ENCODE measurements at regions not wholly inside any gene's neighbourhood (a gene's known extent, or its start where the extent isn't known, plus 50 kb on each side); places are given as distances from the start of the nearest gene placed in this dataset.

DNA sequence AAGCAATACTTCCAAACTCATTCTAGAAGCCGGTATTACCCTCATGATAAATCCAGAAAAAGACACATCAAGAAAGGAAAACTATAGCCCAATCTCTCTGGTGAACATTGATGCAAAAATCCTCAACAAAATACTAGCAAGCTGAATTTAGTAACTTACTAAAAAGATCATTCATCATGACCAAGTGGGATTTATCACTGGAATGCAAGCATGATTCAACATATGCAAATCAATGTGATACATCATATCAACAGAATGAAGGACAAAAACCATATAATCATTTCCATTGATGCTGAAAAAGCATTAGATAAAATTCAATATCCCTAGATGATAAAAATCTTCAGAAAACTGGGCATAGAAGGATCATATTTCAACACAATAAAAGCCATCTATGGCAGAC lies 402.9 kb downstream of the TGFB2 start:
- H3K36me3 Mint-ChIP-seq (ENCODE audit: low read depth): no peaks in the 10 kb centered on the region
- no peaks in the 10 kb centered on the region for H3K27me3 Mint-ChIP-seq
- H3K4me1 Mint-ChIP-seq: no peaks in the 10 kb centered on the region
- no peak overlapping the region for H3K4me3 Mint-ChIP-seq
- POLR2A ChIA-PET: no interaction called here
- CTCF ChIA-PET: no interaction called here
- peaks cover 3% of the 10 kb centered on the region for H3K9me3 Mint-ChIP-seq
- no peak overlapping the region for H3K27ac Mint-ChIP-seq
- no peak for DNase-seq

DNA sequence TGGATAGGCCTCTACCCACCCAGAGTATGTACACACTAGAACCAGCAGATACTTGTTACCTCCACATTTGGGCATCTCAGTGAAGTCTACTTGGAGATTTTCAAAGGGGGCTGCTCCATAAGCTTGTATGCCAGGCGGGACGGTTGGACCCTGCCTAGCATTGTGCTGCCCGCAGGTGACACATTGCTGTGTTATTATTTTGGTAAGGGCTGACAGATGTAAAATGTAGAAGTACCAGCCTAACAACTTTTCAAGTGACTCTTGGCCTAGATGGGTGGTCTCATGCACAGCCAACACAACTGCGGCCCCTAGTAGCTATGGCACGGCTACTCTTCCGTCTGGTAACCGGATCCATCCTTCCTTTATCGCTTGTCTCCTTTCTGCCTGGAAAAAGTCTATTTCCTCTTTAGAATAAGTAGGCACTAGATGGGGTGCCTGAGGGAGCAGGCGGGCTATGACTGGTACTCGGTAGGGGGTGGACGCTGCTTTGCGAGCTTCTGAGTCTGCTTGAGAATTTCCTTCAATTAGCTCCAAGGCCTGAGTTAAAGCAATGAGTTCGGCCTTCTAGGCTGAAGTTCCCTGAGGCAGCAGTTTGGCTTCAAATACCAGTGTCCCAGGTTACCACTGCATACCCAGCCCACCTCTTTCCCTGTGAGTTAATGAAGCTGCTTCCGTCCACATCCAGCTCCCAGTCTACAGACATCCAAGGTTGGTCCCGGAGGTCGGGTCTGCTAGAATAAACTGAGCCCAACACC lies 405.3 kb downstream of the TGFB2 start:
- DNase-seq: no peak
- H3K27me3 Mint-ChIP-seq: no peaks in the 10 kb centered on the region
- no peak overlapping the region for H3K27ac Mint-ChIP-seq

DNA sequence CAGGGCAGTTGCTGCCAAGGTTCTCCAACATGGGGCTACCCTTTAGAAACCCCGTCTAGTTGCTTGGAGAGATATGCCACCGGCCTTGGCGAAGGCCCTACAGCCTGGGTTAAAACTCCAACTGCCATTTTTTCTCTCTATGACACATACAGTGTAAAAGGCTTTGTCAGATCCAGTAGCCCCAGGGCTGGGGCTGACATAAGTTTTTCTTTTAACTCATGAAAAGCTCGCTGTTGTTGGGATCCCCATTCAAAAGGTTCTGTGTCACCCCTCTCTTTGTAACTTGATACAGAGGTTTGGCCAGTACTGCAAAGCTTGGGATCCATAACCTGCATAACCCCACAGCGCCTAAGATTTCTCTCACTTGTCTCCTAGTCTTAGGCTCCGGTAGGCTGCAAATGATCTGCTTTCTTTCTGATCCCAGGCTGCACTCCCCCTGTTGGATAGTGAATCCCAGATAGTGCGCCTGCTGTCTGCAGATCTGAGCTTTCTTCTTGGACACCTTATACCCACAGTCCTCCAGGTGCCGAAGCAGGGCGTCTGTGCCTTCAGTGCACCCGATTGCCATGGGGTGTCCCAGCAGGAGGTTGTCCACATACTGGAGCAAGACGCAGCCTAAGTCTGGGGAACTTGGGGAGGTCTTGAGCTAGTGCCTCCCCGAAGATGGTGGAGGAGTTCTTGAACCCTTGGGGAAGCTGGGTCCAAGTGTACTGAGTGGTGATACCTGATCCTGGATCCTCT lies 406.2 kb downstream of the TGFB2 start:
- Mint-ChIP-seq H3K9me3 (peaks cover 3% of the 10 kb centered on the region), H3K4me1 (no peaks in the 10 kb centered on the region), H3K27ac (no peak overlapping the region), H3K4me3 (no peak overlapping the region), H3K36me3 (ENCODE audit: low read depth) (no peaks in the 10 kb centered on the region), H3K27me3 (no peaks in the 10 kb centered on the region)
- DNase-seq: no peak
- ChIA-PET POLR2A (no interaction called here), CTCF (no interaction called here)

More for the DNA sequence above, 405.3 kb downstream of the TGFB2 start:
- H3K36me3 Mint-ChIP-seq (ENCODE audit: low read depth): no peaks in the 10 kb centered on the region
- POLR2A ChIA-PET: no interaction called here
- H3K4me3 Mint-ChIP-seq: no peak overlapping the region
- H3K4me1 Mint-ChIP-seq: no peaks in the 10 kb centered on the region
- peaks cover 3% of the 10 kb centered on the region for H3K9me3 Mint-ChIP-seq
- CTCF ChIA-PET: no interaction called here

DNA sequence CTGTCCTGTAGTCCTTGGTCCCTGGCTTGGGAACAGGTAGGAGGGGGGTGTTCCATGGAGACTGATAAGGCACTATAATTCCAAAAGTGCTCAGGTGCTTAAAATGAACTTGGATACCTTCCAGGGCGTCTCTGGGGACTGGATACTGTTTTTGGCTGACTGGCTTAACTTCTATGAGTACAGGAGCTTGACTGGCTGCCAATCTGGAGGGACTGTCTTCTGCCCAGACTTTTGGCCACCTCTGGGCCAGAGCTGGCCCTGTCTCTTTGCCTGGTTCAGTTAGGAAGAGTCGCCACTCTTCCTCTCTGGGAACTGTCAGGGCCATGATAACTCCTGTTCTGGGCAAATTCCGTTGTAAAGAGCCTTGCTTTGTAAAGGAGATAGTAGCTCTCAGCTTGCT lies 407.0 kb downstream of the TGFB2 start:
- Mint-ChIP-seq H3K9me3 (peaks cover 3% of the 10 kb centered on the region), H3K36me3 (ENCODE audit: low read depth) (no peaks in the 10 kb centered on the region)
- CTCF ChIA-PET: no interaction called here

DNA sequence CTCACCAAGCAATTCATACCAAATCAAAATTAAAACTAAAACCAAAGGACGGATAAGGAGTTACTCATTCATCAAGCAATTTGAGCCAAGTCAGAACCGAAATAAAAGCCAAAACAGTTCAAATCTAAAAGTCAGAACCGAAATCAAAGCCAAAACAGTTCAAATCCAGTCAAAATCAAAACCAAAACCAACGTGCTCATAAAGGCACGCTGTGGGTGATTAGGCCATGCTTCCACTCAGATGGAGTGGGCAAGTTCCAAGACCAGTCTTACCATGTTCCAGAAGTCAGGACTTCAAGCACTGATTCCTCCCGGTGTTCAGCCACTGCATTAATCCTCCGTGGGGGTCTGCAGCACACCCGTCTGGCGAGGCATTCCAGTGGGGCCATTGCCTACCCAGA lies 409.3 kb downstream of the TGFB2 start:
- Mint-ChIP-seq H3K27me3 (no peaks in the 10 kb centered on the region), H3K4me1 (no peaks in the 10 kb centered on the region), H3K9me3 (no peaks in the 10 kb centered on the region), H3K27ac (no peak overlapping the region), H3K36me3 (ENCODE audit: low read depth) (no peaks in the 10 kb centered on the region), H3K4me3 (no peak overlapping the region)
- CTCF ChIA-PET: no interaction called here
- DNase-seq: no peak
- POLR2A ChIA-PET: no interaction called here

More for the DNA sequence above, 407.0 kb downstream of the TGFB2 start:
- no peak for DNase-seq
- H3K4me3 Mint-ChIP-seq: no peak overlapping the region
- H3K4me1 Mint-ChIP-seq: no peaks in the 10 kb centered on the region
- H3K27ac Mint-ChIP-seq: no peak overlapping the region
- POLR2A ChIA-PET: no interaction called here
- H3K27me3 Mint-ChIP-seq: no peaks in the 10 kb centered on the region

DNA sequence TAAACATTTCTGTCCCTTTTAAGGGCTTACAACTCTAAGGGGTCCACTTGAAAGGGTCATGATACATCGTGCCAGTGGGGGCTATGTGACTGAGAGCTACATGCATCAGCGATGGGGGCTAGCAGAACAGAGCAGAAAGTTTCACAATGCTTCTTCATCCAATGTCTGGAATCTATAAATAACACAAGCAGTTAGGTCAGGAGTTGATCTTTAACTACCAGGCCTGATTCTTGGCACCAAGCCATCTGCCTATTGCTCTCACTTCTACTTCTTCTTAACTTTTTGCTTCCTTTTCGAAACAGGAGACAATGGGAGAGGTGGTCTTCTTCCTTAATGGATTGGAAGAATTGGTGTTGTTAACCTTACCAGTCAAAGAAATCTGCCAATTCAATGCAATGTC lies 410.0 kb downstream of the TGFB2 start:
- H3K4me1 Mint-ChIP-seq: no peaks in the 10 kb centered on the region

DNA sequence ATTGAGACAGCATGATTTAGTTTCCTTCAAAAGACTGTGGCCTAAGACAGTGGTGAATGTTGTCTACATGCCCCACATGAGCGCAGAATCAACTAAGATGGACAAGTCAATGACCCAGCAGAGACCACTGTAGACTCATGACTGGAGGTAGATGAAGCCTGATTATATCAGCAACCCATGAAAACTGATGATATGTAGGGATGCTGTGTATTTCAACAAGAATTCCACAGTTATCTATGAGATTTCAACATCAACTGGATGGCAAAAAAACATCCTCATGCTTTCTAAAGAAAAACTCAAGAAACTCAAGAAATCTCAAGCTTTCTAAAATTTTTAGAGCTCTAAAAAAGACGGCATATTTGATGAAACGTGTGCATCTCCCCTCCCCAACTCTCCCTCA lies 413.9 kb upstream of the LYPLAL1 start:
- DNase-seq: no peak
- Mint-ChIP-seq H3K27ac (no peak overlapping the region), H3K9me3 (no peaks in the 10 kb centered on the region), H3K4me3 (no peak overlapping the region), H3K27me3 (no peaks in the 10 kb centered on the region), H3K36me3 (ENCODE audit: low read depth) (no peaks in the 10 kb centered on the region), H3K4me1 (no peaks in the 10 kb centered on the region)
- ChIA-PET CTCF (interaction anchor here (0.6 kb wide), 1 partner anchor 243 kb away, joined by 3 read pairs; no protein-coding TSS in a partner anchor), POLR2A (no interaction called here)

More for the DNA sequence above, 410.0 kb downstream of the TGFB2 start:
- Mint-ChIP-seq H3K36me3 (ENCODE audit: low read depth) (no peaks in the 10 kb centered on the region), H3K9me3 (no peaks in the 10 kb centered on the region), H3K27ac (no peak overlapping the region), H3K27me3 (no peaks in the 10 kb centered on the region), H3K4me3 (no peak overlapping the region)
- DNase-seq: no peak
- CTCF ChIA-PET: no interaction called here
- POLR2A ChIA-PET: no interaction called here

DNA sequence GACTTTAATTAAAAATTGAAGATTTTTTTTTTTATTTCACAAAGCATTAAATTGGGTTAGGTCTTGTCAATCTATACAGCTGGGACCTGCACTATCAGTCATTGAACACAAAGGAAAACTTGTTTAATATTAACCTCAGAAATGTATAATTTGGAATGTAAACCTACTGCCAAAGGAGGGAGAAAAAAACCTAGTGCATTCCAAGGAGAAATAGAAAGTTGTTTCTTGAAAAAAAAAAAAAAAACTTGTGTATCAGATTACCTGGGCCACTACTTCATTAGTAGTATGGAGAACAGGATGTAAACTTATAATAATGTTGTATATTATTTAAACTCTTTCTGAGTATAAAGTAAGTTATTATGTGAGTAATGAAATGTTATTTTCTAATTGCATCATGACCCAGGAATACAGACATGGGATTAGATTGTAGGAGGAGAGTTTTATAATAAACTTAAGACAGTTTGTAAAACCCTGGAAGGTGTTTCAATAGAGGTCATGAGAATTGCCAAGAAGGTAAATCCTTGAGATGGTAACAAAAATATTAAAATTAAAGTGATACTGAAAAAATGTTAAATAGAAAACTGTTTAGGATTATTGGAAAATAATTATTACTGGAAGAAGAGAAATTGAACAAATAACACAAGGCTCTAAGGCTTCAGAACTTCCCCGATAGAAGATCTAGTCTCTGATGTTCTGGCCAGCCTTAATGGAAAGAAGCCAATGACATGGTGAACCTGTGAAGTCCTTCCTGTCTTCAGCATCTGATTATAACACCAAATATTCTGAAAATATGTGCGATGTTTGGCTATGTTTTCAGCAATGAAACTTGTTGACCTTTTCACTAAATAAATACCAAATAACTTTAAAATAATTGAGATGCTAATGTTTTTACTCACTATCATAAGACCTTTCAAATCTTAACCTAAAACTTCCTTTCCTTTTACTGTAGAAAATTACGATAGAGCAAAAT lies 412.8 kb upstream of the LYPLAL1 start:
- Mint-ChIP-seq H3K9me3 (no peaks in the 10 kb centered on the region), H3K4me3 (no peak overlapping the region), H3K4me1 (no peaks in the 10 kb centered on the region), H3K36me3 (ENCODE audit: low read depth) (no peaks in the 10 kb centered on the region), H3K27ac (no peak overlapping the region), H3K27me3 (no peaks in the 10 kb centered on the region)
- no peak for DNase-seq
- ChIA-PET CTCF (interaction anchor here (0.6 kb wide), 1 partner anchor 244 kb away, joined by 3 read pairs; no protein-coding TSS in a partner anchor), POLR2A (no interaction called here)

DNA sequence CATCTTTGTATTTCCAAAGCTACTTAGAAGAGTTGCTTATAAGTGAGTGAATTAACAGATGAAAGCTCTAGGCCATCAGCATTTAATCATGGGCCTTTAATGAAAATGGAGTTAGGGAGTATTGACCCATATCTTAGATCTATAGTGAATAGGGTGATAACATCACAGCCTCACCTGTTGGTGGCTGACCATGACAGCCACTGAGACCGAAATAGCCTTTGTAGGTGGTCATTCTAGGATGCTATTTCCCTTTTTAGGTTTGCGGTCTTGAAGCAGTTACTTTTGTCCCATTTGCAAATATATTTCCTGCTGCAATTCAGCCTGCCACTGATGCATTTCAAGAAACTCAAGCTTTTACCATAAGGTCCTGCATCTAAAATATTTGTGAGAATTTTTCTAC lies 410.1 kb upstream of the LYPLAL1 start:
- POLR2A ChIA-PET: no interaction called here
- DNase-seq: no peak
- H3K4me1 Mint-ChIP-seq: no peaks in the 10 kb centered on the region
- H3K4me3 Mint-ChIP-seq: no peak overlapping the region
- H3K27me3 Mint-ChIP-seq: no peaks in the 10 kb centered on the region
- CTCF ChIA-PET: no interaction called here
- H3K27ac Mint-ChIP-seq: no peak overlapping the region
- H3K36me3 Mint-ChIP-seq (ENCODE audit: low read depth): no peaks in the 10 kb centered on the region
- H3K9me3 Mint-ChIP-seq: no peaks in the 10 kb centered on the region

DNA sequence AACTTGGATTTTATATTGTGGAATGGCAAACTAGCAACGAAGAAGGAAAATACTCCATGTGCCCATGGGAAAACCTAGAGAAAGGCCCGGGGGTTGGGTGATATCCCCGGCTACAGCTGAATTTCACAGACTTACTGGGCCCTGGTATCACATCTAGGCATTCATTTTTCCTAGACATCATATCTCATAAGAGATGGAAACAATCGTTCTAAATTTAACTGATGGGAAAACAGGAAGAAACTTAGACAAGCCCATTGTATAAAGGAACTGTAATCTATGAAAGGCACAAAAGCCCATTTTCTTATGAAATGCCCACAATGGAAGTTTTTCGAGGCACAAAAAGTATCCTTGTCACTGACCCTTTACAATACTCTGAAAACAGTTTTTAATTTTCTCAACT lies 407.9 kb upstream of the LYPLAL1 start:
- Mint-ChIP-seq H3K9me3 (no peaks in the 10 kb centered on the region), H3K4me3 (no peak overlapping the region), H3K27me3 (no peaks in the 10 kb centered on the region), H3K36me3 (ENCODE audit: low read depth) (no peaks in the 10 kb centered on the region), H3K4me1 (no peaks in the 10 kb centered on the region), H3K27ac (no peak overlapping the region)
- DNase-seq: no peak
- ChIA-PET POLR2A (no interaction called here), CTCF (no interaction called here)

DNA sequence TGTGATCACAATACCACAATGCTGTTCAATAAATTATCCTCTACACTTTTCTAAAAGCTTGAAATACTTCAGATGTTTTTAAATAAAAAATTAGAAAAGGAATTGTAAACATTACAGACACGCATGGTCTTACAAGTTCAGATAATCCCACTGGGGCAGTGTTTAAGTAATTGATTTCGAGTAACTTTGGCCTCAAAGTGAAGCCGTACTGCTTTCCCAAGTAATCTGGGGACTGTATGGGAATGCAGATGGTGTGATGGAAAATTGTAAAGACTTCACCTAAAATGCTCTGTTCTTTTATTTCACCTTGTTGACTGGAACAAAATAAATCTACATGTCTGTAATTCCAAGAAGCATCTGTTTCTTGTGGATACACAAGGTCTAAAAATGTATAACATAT lies 401.7 kb upstream of the LYPLAL1 start:
- no peaks in the 10 kb centered on the region for H3K36me3 Mint-ChIP-seq (ENCODE audit: low read depth)
- H3K27ac Mint-ChIP-seq: no peak overlapping the region
- POLR2A ChIA-PET: no interaction called here
- no peaks in the 10 kb centered on the region for H3K9me3 Mint-ChIP-seq
- no peaks in the 10 kb centered on the region for H3K27me3 Mint-ChIP-seq
- CTCF ChIA-PET: no interaction called here
- no peaks in the 10 kb centered on the region for H3K4me1 Mint-ChIP-seq
- DNase-seq: no peak
- H3K4me3 Mint-ChIP-seq: no peak overlapping the region

DNA sequence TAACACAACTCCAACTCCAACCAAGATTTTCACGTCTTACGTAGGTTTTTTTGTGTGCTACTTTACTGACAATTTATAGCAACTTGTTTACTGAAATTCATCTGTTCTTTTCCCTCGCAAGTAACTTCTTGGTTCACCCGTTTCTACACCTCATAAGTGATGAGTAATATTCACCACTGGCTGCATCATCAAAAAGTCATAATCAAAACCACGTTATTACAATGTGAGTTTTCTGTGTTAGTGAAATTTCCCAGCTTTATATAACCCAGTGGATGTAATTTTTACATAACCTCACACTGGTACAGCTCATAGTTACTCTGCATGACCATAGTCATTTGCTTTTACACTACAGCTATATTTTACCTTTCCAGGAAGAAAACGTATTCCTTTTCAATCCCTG lies 401.1 kb upstream of the LYPLAL1 start:
- CTCF ChIA-PET: no interaction called here
- no peak overlapping the region for H3K4me3 Mint-ChIP-seq
- no peak for DNase-seq
- H3K4me1 Mint-ChIP-seq: no peaks in the 10 kb centered on the region
- no peaks in the 10 kb centered on the region for H3K27me3 Mint-ChIP-seq
- no peaks in the 10 kb centered on the region for H3K36me3 Mint-ChIP-seq (ENCODE audit: low read depth)
- POLR2A ChIA-PET: no interaction called here
- no peak overlapping the region for H3K27ac Mint-ChIP-seq
- no peaks in the 10 kb centered on the region for H3K9me3 Mint-ChIP-seq

DNA sequence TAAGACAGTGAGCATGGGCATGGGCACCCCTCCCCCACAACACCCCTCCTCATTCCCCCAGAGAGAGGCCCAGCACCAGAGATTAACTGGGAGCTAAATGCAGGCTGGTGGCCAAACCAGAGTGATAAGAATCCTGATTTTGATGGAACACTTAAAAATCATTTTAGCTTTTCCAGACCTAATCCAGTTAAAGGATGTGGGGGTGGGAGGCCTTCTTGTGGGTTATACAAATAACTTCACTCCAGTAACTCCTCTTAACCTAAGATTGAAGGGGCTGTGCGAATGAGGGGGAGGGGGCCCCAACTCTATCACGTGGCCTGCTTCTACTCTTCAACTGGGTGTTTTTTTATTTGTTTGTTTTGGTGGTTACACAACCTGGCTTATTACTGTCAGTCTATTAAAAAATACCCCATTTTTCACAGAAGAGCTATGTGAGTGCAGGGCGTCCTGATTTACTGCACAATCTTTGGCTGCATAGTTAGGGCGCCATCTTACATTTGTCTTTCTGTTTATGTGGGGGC lies 398.1 kb upstream of the LYPLAL1 start:
- no peak for DNase-seq
- Mint-ChIP-seq H3K4me1 (no peaks in the 10 kb centered on the region), H3K27ac (no peak overlapping the region), H3K27me3 (no peaks in the 10 kb centered on the region), H3K36me3 (ENCODE audit: low read depth) (no peaks in the 10 kb centered on the region), H3K4me3 (no peak overlapping the region), H3K9me3 (no peaks in the 10 kb centered on the region)
- CTCF ChIA-PET: no interaction called here
- POLR2A ChIA-PET: no interaction called here
